ENCODE measurements at regions not wholly inside any gene's neighbourhood (a gene's known extent, or its start where the extent isn't known, plus 50 kb on each side); places are given as distances from the start of the nearest gene placed in this dataset.

DNA sequence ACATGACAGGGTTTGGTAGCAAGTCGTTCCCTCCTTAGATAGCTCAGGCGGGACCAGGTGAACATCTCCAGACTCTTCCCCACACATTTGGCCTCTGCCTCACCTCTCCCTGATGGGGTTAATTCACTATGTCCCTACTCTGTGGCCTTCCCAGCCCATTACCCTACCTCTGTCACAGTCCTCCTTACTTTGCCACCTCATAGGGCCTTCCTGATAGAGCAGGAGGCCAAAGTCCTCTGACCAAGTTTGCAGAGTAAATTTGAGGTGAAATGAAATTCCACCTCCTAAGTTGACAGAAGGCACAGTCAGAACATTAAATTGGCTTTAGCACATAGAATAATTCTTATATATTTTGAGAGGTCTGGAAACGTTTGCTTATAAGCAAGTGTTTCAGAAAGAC lies 53.1 kb upstream of the ARMC2 start:
- TF ChIP-seq, protein P1, sequence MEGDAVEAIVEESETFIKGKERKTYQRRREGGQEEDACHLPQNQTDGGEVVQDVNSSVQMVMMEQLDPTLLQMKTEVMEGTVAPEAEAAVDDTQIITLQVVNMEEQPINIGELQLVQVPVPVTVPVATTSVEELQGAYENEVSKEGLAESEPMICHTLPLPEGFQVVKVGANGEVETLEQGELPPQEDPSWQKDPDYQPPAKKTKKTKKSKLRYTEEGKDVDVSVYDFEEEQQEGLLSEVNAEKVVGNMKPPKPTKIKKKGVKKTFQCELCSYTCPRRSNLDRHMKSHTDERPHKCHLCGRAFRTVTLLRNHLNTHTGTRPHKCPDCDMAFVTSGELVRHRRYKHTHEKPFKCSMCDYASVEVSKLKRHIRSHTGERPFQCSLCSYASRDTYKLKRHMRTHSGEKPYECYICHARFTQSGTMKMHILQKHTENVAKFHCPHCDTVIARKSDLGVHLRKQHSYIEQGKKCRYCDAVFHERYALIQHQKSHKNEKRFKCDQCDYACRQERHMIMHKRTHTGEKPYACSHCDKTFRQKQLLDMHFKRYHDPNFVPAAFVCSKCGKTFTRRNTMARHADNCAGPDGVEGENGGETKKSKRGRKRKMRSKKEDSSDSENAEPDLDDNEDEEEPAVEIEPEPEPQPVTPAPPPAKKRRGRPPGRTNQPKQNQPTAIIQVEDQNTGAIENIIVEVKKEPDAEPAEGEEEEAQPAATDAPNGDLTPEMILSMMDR (IDR thresholded peaks at IDR 0.05), result no peak
- no peak for TF ChIP-seq EP300 (IDR thresholded peaks at IDR 0.05)
